ENCODE measurements at regions not wholly inside any gene's neighbourhood (a gene's known extent, or its start where the extent isn't known, plus 50 kb on each side); places are given as distances from the start of the nearest gene placed in this dataset.

DNA sequence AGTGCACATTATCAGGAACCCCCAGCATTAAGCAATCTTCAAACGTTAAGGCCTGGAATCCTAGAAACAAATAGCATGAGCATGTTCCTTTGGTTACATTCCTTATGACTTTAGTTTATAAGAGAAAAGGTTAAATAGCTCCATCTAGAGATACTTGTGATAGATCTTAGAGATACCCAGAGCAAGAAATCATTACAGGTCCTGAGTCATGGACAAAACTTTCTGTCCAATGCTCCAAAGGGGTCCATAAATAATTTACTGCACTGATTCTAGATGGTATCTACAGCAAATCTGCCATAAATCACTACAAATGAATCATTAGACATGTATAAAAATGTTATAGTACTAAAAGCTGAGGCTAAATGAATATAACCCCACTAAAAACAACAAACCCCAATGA lies 139.6 kb downstream of the HTR1A start:
- Histone ChIP-seq H3K27ac (no peak overlapping the region), H3K4me1 (peaks cover 15% of the 10 kb centered on the region), H3K4me3 (no peak overlapping the region), H3K36me3 (replicated peaks in 1 of 2; ENCODE audit: insufficient read depth in 1 of 2, low read depth in 2 of 2) (no peaks in the 10 kb centered on the region), H3K27me3 (peaks cover 0 to 3% of the 10 kb centered on the region in 2 donors), H3K9me3 (no peaks in the 10 kb centered on the region)
- TF ChIP-seq, protein P1, sequence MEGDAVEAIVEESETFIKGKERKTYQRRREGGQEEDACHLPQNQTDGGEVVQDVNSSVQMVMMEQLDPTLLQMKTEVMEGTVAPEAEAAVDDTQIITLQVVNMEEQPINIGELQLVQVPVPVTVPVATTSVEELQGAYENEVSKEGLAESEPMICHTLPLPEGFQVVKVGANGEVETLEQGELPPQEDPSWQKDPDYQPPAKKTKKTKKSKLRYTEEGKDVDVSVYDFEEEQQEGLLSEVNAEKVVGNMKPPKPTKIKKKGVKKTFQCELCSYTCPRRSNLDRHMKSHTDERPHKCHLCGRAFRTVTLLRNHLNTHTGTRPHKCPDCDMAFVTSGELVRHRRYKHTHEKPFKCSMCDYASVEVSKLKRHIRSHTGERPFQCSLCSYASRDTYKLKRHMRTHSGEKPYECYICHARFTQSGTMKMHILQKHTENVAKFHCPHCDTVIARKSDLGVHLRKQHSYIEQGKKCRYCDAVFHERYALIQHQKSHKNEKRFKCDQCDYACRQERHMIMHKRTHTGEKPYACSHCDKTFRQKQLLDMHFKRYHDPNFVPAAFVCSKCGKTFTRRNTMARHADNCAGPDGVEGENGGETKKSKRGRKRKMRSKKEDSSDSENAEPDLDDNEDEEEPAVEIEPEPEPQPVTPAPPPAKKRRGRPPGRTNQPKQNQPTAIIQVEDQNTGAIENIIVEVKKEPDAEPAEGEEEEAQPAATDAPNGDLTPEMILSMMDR (IDR thresholded peaks at IDR 0.05) = no peak
- TF ChIP-seq POLR2A (IDR thresholded peaks at IDR 0.05) = no peak
- ATAC-seq = no peak
- WGBS, 2 donors = 15 to 21% methylated on average over 1 of the region's 1 CpG
- intact Hi-C loops (cut with DNase I) = no loop called here
- DNase-seq = no peak

DNA sequence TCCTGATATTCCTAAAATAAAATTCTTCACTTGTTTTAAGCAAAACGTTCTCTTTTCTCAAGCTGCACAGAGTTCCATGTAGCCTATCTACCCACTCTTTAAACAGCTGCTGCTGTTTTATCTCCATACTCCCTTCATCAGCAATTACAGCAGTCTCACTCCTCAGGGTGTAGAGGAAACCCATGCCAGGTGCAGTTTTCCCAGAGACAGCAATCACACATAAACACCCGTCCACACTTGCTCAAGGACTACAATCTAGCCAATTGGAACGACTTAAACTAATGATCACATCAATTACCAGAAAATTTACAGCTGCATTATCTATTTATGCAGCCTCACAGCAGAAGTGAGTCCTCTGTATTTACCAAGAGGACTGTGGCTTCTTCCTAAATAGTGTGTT lies 141.7 kb downstream of the HTR1A start:
- no peak overlapping the region for H3K4me3 ChIP-seq
- DNase-seq = peak; percentile 74 to 88 (median 79)
- peak overlapping the region in 3 of 4 donors; percentile 48 to 56 (median 49) for H3K27ac ChIP-seq
- WGBS, 2 donors = 1 to 16% methylated on average over 3 of the region's 3 CpGs
- TF ChIP-seq POLR2A (IDR thresholded peaks at IDR 0.05) = no peak
- TF ChIP-seq, protein P1 (IDR thresholded peaks at IDR 0.05) = no peak
- ATAC-seq = peak; percentile 99
- peaks cover 0 to under 1% (median 0%) of the 10 kb centered on the region in 3 donors for H3K9me3 ChIP-seq
- H3K4me1 ChIP-seq = peaks cover 15% of the 10 kb centered on the region
- intact Hi-C loops (cut with DNase I) = no loop called here
- H3K36me3 ChIP-seq (replicated peaks in 1 of 2; ENCODE audit: insufficient read depth in 1 of 2, low read depth in 2 of 2) = no peaks in the 10 kb centered on the region
- H3K27me3 ChIP-seq = peaks cover 0 to 3% of the 10 kb centered on the region in 2 donors

DNA sequence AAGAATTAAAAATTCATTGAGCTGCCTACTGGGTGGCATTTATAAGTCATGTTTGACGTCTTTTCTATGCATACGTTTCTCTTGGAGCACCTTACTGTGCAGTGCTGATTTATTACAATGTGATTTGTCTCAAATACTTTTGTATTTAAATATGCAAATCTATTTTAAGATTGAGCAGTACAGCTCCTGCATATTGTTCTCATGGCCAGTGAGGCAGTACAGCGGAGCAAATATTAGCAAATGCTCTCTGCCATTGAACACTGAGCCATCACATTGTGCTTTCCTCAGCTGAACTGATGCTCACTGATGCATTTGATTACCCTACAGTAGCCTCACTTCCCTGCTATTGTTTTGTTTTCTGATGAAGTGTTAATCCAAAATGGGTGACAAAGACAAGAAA lies 149.6 kb downstream of the HTR1A start:
- TF ChIP-seq, protein P1 (IDR thresholded peaks at IDR 0.05) = no peak
- no peaks in the 10 kb centered on the region for H3K4me1 ChIP-seq
- H3K27ac ChIP-seq = no peak overlapping the region
- H3K36me3 ChIP-seq (replicated peaks in 1 of 2; ENCODE audit: insufficient read depth in 1 of 2, low read depth in 2 of 2) = no peaks in the 10 kb centered on the region
- peaks cover 0 to 8% (median 0%) of the 10 kb centered on the region in 3 donors for H3K9me3 ChIP-seq
- intact Hi-C loops (cut with DNase I) = no loop called here
- no peak for ATAC-seq
- 89% methylated on average over 3 of the region's 3 CpGs for WGBS, 2 donors
- H3K4me3 ChIP-seq = no peak overlapping the region
- no peaks in the 10 kb centered on the region for H3K27me3 ChIP-seq
- DNase-seq = no peak

DNA sequence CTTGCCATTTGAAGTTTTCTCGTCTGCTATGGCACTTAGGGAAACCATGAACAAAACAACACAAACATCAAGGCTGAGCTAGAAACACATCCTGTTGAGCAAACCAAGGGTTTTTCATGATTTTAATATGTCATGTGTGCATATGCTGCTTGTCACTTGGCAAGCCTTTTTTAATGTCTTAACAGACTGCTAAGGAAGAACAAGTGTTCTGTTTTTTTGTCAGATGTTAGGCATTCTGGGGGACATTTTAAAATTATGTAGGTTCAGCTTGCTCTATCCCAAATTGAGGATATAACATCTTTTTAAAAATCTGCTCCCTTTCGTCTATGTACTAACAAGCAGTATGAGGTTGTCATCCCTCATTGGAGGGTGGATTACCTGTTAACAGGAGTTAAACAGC lies 150.3 kb downstream of the HTR1A start:
- H3K36me3 ChIP-seq (replicated peaks in 1 of 2; ENCODE audit: insufficient read depth in 1 of 2, low read depth in 2 of 2) = no peaks in the 10 kb centered on the region
- H3K4me1 ChIP-seq = no peaks in the 10 kb centered on the region
- H3K4me3 ChIP-seq = no peak overlapping the region
- 68% methylated on average over 2 of the region's 2 CpGs for WGBS, 2 donors
- no peak overlapping the region for H3K27ac ChIP-seq
- DNase-seq (no peak), ATAC-seq (no peak)
- intact Hi-C loops (cut with DNase I) = no loop called here
- H3K9me3 ChIP-seq = peaks cover 0 to 8% (median 0%) of the 10 kb centered on the region in 3 donors
- TF ChIP-seq POLR2A (IDR thresholded peaks at IDR 0.05) = no peak
- TF ChIP-seq, protein P1 (IDR thresholded peaks at IDR 0.05) = no peak
- H3K27me3 ChIP-seq = no peaks in the 10 kb centered on the region

DNA sequence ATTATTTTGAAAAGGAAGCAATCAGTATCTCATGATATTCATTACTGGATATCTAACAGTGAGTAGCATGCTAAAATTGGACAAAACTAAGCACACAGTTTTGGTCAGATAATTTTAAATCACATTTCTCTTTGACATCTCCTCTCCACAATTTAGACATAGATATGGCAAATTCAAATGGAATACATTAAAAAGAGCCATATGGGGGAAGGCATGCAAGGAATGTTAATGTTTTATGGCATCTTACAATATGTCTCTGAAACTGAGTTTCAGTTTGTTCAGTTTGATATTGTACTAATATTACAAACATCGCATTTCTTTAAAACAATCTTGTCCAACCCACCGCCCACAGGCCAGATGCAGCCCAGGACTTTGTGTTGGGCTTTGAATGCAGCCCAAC lies 151.0 kb downstream of the HTR1A start:
- 86 to 91% methylated on average over 2 of the region's 2 CpGs for WGBS, 2 donors
- peaks cover 0 to 8% (median 0%) of the 10 kb centered on the region in 3 donors for H3K9me3 ChIP-seq

More for the DNA sequence above, 151.0 kb downstream of the HTR1A start:
- intact Hi-C loops (cut with DNase I) = no loop called here
- Histone ChIP-seq H3K4me1 (no peaks in the 10 kb centered on the region), H3K27ac (no peak overlapping the region), H3K4me3 (no peak overlapping the region), H3K27me3 (no peaks in the 10 kb centered on the region), H3K36me3 (replicated peaks in 1 of 2; ENCODE audit: insufficient read depth in 1 of 2, low read depth in 2 of 2) (no peaks in the 10 kb centered on the region)
- TF ChIP-seq, protein P1 (IDR thresholded peaks at IDR 0.05) = no peak
- TF ChIP-seq POLR2A (IDR thresholded peaks at IDR 0.05) = no peak
- DNase-seq (no peak), ATAC-seq (no peak)
